H9 (cell line): ENCODE measurements at regions not wholly inside any gene's neighbourhood (a gene's known extent, or its start where the extent isn't known, plus 50 kb on each side); places are given as distances from the start of the nearest gene placed in this dataset.

Source experiments
- DNase-seq: peaks from one replicate; pipeline ENCODE4 v3.0.0-alpha.2; 2017
- H2AFZ ChIP-seq: one replicate; pipeline ENCODE4 v1.6.1; 2013; ENCODE audit warnings: mild to moderate bottlenecking, low read length, control low read depth, moderate library complexity
- H2AK5ac ChIP-seq: 2 replicates; pipeline ENCODE4 v1.6.1; 2013; ENCODE audit warnings: low read length, control low read depth, mixed read lengths; ENCODE audit not compliant: insufficient read length
- H2BK120ac ChIP-seq: one replicate; pipeline ENCODE4 v1.6.1; 2013; ENCODE audit warnings: low read depth, mild to moderate bottlenecking, low read length, control low read depth, inconsistent platforms; ENCODE audit not compliant: poor library complexity, severe bottlenecking
- H2BK12ac ChIP-seq: 2 replicates; pipeline ENCODE4 v1.6.1; 2013; ENCODE audit warnings: low read length, control low read depth, mixed read lengths, low read depth; ENCODE audit not compliant: insufficient read length
- H2BK15ac ChIP-seq: 2 replicates; pipeline ENCODE4 v1.6.1; 2013; ENCODE audit warnings: low read depth, low read length, control low read depth
- H2BK20ac ChIP-seq: one replicate; pipeline ENCODE4 v1.6.1; 2013; ENCODE audit warnings: low read depth, mild to moderate bottlenecking, low read length, control low read depth, inconsistent platforms; ENCODE audit not compliant: poor library complexity, severe bottlenecking
- H2BK5ac ChIP-seq: 2 replicates; pipeline ENCODE4 v1.6.1; 2013; ENCODE audit warnings: low read length, control low read depth, mixed read lengths; ENCODE audit not compliant: insufficient read length
- H3K14ac ChIP-seq: 2 replicates; pipeline ENCODE4 v1.6.1; 2013; ENCODE audit warnings: low read length, control low read depth; ENCODE audit not compliant: insufficient read depth
- H3K18ac ChIP-seq: 2 replicates; pipeline ENCODE4 v1.6.1; 2013; ENCODE audit warnings: low read depth, mild to moderate bottlenecking, mixed read lengths, low read length, control low read depth; ENCODE audit not compliant: insufficient read length
- H3K23ac ChIP-seq: 2 replicates; pipeline ENCODE4 v1.6.1; 2013; ENCODE audit warnings: low read length, control low read depth, mixed read lengths, low read depth; ENCODE audit not compliant: insufficient read length
- H3K23me2 ChIP-seq: 2 replicates; pipeline ENCODE4 v1.6.1; 2013; ENCODE audit warnings: low read depth, mild to moderate bottlenecking, mixed read lengths, low read length, control low read depth; ENCODE audit not compliant: insufficient read length, poor library complexity, severe bottlenecking
- H3K27ac ChIP-seq: 2 replicates; pipeline ENCODE4 v1.5.1; 2013; ENCODE audit warnings: low read length, control low read depth, mixed read lengths, low read depth; ENCODE audit not compliant: insufficient read length
- H3K27me3 ChIP-seq: 2 replicates; pipeline ENCODE4 v1.6.1; 2013; ENCODE audit warnings: low read length, control low read depth, inconsistent platforms; ENCODE audit not compliant: insufficient read depth
- H3K4ac ChIP-seq: 2 replicates; pipeline ENCODE4 v1.6.1; 2013; ENCODE audit warnings: low read depth, mild to moderate bottlenecking, control low read depth, inconsistent platforms, low read length, moderate library complexity
- H3K4me1 ChIP-seq: 2 replicates; pipeline ENCODE4 v1.6.1; 2013; ENCODE audit warnings: low read length, control low read depth, inconsistent platforms; ENCODE audit not compliant: insufficient read depth
- H3K4me2 ChIP-seq: 2 replicates; pipeline ENCODE4 v1.6.1; 2013; ENCODE audit warnings: low read length, control low read depth, mixed read lengths; ENCODE audit not compliant: insufficient read length, insufficient read depth
- H3K56ac ChIP-seq: 2 replicates; pipeline ENCODE4 v1.6.1; 2013; ENCODE audit warnings: low read depth, mild to moderate bottlenecking, mixed read lengths, low read length, control low read depth; ENCODE audit not compliant: insufficient read length
- H3K79me1 ChIP-seq: 2 replicates; pipeline ENCODE4 v1.6.1; 2013; ENCODE audit warnings: low read depth, mild to moderate bottlenecking, moderate library complexity, low read length, control low read depth, inconsistent platforms; ENCODE audit not compliant: insufficient read depth, poor library complexity, severe bottlenecking
- H3K79me2 ChIP-seq: 2 replicates; pipeline ENCODE4 v1.6.1; 2013; ENCODE audit warnings: low read length, control low read depth, inconsistent platforms; ENCODE audit not compliant: insufficient read depth
- H3K9ac ChIP-seq: 2 replicates; pipeline ENCODE4 v1.6.1; 2013; ENCODE audit warnings: low read length, control low read depth, mixed read lengths; ENCODE audit not compliant: insufficient read length; ENCODE audit errors: extremely low read depth
- H3K9me3 ChIP-seq: one replicate; pipeline ENCODE4 v1.6.1; 2013; ENCODE audit warnings: low read depth, low read length, inconsistent platforms; ENCODE audit not compliant: control insufficient read depth
- H3T11ph ChIP-seq: one replicate; pipeline ENCODE4 v1.6.1; 2013; ENCODE audit warnings: mild to moderate bottlenecking, low read length, control low read depth, inconsistent platforms
- H4K20me1 ChIP-seq: one replicate; pipeline ENCODE4 v1.6.1; 2013; ENCODE audit not compliant: control insufficient read depth, insufficient read length, insufficient read depth
- H4K5ac ChIP-seq: 2 replicates; pipeline ENCODE4 v1.6.1; 2013; ENCODE audit warnings: low read depth, mild to moderate bottlenecking, mixed read lengths, low read length, control low read depth; ENCODE audit not compliant: insufficient read length
- H4K8ac ChIP-seq: replicated peaks from 2 replicates; pipeline ENCODE4 v1.6.1; 2013; ENCODE audit warnings: low read length, control low read depth, mixed read lengths, low read depth; ENCODE audit not compliant: insufficient read length
- H4K91ac ChIP-seq: 2 replicates; pipeline ENCODE4 v1.6.1; 2013; ENCODE audit warnings: low read depth, mild to moderate bottlenecking, moderate library complexity, mixed read lengths, low read length, control low read depth; ENCODE audit not compliant: insufficient read length
- H3K27ac Mint-ChIP-seq, 3 experiments: 2 replicates in 2 of 3; 3 replicates in 1 of 3; pipeline ENCODE4 v1.8.0; 2020 to 2021; ENCODE audit warnings: mixed read lengths in 3 of 3, mild to moderate bottlenecking in 1 of 3, moderate library complexity in 1 of 3
- H3K27me3 Mint-ChIP-seq: 2 replicates; pipeline ENCODE4 v1.8.0; 2021; ENCODE audit warnings: low read depth, mild to moderate bottlenecking, moderate library complexity, mixed read lengths
- H3K36me3 Mint-ChIP-seq, 3 experiments: 2 replicates in 2 of 3; 3 replicates in 1 of 3; pipeline ENCODE4 v1.8.0; 2020 to 2021; ENCODE audit warnings: low read depth in 3 of 3, mixed read lengths in 3 of 3; ENCODE audit not compliant: insufficient read depth in 1 of 3
- H3K4me1 Mint-ChIP-seq, 2 experiments: 2 replicates each; pipeline ENCODE4 v1.8.0; 2020; ENCODE audit warnings: mixed read lengths in 2 of 2
- H3K4me3 Mint-ChIP-seq, 2 experiments: 2 replicates in 1 of 2; 3 replicates in 1 of 2; pipeline ENCODE4 v1.8.0; 2020 to 2021; ENCODE audit warnings: mild to moderate bottlenecking in 2 of 2, mixed read lengths in 2 of 2, moderate library complexity in 1 of 2
- H3K9me3 Mint-ChIP-seq, 2 experiments: 2 replicates in 1 of 2; 3 replicates in 1 of 2; pipeline ENCODE4 v1.8.0; 2020; ENCODE audit warnings: mild to moderate bottlenecking in 2 of 2, mixed read lengths in 2 of 2, moderate library complexity in 1 of 2
- CTCF ChIP-seq: fragments of 200-600 bp; sonication (generic); conservative IDR thresholded peaks from 3 replicates; pipeline ENCODE4 v1.8.0; 2021; ENCODE audit warnings: antibody characterized with exemption, mild to moderate bottlenecking
- WGBS: extraction: QIAGEN DNeasy Blood & Tissue Kit; methylation state at CpG from one replicate; pipeline ENCODE4 v1.1.7; 2013; ENCODE audit warnings: missing lambda C conversion rate, low lambda C conversion rate, mixed read lengths; ENCODE audit not compliant: insufficient read length; ENCODE audit errors: extremely low coverage; 5-methylcytosine and 5-hydroxymethylcytosine counted together

- Histone ChIP-seq H3K23me2 (no peaks in the 10 kb centered on the region), H3K56ac (no peak overlapping the region), H3K9me3 (no peaks in the 10 kb centered on the region), H3K4ac (no peak overlapping the region), H3K4me1 (no peaks in the 10 kb centered on the region), H3K14ac (no peak overlapping the region), H3K79me2 (no peaks in the 10 kb centered on the region), H2BK15ac (no peak overlapping the region), H3K9ac (no peak overlapping the region), H4K91ac (no peak overlapping the region), H4K5ac (no peak overlapping the region), H2AK5ac (no peak overlapping the region), H3K79me1 (no peaks in the 10 kb centered on the region), H3K27me3 (no peaks in the 10 kb centered on the region), H3K23ac (no peak overlapping the region), H2AFZ (no peak overlapping the region), H3T11ph (no peak overlapping the region), H2BK20ac (no peak overlapping the region), H2BK120ac (no peak overlapping the region), H2BK12ac (no peak overlapping the region), H4K20me1 (no peaks in the 10 kb centered on the region), H4K8ac (no peak overlapping the region), H3K27ac (no peak overlapping the region), H2BK5ac (no peak overlapping the region), H3K18ac (no peak overlapping the region), H3K4me2 (no peak overlapping the region)
- Mint-ChIP-seq H3K36me3 (no peaks in the 10 kb centered on the region), H3K27me3 (no peaks in the 10 kb centered on the region), H3K27ac (no peak overlapping the region), H3K9me3 (no peaks in the 10 kb centered on the region; a peak in 1 of 5 replicates), H3K4me1 (no peaks in the 10 kb centered on the region), H3K4me3 (no peak overlapping the region)
- DNase-seq, result no peak
- TF ChIP-seq CTCF, result no peak
- WGBS, result no CpG with 5 or more reads among the region's 2 CpGs
These were observed 543.2 kb upstream of the API5 start for GRCh38 chr11:42768576-42768975.
